HG02870 (cell line): ENCODE measurements at regions not wholly inside any gene's neighbourhood (a gene's known extent, or its start where the extent isn't known, plus 50 kb on each side); places are given as distances from the start of the nearest gene placed in this dataset.

Experiments used
- ATAC-seq: cut with Tn5 transposase; IDR thresholded peaks from one replicate; pipeline ENCODE4 v1.9.1; 2021; ENCODE audit warnings: mild to moderate bottlenecking, moderate library complexity; ENCODE audit not compliant: unreplicated experiment

DNA sequence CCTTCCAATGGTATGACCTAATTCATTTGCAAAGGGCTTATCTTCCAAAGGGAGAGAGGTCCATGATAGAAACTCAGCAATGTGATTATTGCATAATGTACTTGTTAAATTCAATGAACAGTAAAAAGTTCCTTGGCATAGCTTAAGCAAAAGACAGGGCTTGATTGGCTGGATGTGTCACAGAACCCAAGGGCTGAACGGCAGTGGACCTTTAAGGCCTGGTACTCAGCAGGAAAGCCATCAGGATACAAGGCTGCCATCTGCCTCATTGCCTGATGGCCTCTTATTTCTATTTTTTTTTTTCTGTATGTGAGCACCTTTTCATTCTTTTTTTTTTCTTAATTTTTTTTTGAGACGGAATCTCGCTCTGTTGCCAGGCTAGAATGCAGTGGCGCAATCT is 208.9 kb upstream of the WSCD1 start:
- ATAC-seq, result no peak

DNA sequence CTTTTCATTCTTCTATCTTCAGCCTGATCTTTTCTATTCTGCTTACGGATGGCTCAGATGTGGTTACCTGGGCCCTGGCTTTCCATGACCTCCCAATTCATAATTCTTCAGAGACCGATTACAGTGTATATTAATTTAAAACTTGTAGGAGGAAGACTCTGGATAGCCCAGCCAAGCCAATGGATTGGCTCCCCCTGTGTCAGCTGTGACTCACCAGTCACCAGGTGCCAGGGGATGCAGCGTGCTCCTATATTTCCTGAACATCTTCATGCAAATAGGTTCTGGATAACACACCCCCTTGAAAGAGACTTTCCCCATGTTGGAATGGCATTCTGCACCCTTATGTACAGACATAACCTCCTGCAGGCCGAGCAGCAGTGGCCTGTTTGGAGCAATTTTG is 208.3 kb upstream of the WSCD1 start:
- ATAC-seq, result no peak

DNA sequence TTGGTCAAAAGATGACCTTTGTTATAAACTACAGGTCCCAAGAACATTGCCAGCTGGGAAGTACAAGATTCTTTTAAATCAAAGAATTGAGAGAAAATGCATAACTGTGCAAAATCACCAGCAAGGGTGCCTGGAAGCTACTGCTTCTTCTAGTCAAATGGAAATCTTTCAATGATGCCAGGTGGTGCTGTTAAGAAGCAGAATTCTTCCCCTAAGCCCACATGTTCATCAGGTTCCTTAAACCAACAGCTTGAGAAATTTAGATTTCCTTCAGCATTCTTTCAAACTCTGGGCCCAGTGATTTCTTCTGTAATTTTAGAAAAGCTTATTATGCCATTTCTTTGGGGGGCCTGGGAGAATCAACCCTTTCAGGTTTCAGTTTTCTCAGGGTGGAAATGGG is 207.8 kb upstream of the WSCD1 start:
- ATAC-seq, result no peak

DNA sequence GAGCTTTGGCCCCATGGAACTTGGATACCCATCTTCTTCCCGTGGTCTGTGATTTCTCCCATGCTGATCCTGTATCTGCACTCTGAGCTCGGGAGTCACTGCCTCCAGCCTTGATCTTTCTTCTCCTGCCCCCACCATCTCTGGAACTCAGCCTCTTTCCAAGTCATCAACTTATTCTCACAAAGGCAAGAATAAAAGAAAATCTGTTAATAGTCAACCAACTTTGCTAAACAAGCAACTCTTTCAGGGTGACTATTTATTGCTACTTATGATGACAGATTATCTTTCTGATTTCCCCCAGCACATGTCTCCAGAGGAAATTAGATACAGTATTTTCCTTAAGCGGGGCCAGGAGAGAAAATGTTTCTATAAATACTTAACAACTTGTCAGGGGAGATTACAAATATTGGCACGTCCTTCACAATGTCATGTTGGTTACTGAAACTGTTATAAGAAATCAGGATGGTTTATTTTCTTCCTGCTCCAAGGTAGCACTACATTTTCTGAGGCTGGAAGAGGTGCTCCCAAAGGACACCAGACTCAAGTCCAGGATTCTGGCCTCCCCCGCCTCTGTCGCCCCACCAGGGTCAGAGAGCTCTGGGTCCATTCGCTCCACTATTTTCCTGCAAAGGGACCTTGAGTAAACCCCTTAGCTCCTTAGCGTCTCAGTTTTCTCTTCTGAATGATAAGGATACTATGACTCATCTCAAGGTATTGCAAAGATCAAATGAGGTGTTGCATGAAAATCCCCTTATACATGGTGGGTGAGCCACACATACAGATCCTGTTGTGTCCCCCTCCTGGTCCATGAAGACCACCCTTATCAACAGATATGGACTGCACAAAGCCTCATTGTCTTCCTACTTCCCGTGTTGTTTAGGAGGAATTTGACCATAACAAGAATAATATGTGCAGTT is 205.2 kb upstream of the WSCD1 start:
- ATAC-seq, result no peak

DNA sequence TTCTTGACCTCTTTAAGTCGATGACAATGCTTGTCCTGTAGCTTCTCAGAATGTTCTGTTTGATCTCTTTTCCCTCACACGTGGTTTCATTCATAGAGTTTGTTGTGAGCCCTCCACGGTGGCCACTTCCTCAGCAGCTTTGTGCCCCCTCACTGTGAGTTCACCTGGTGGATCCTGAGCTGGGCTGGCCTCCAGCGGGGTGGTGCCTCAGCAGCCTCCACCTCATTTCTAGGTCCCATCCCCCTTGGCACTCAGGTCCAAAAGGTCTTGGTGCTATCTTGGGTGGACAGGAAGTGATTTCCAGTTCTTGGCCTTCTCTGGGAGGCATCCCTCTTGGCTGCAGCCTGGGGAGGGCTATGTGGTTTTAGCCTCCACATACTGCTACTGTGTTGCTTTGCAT is 203.2 kb upstream of the WSCD1 start:
- no peak for ATAC-seq

DNA sequence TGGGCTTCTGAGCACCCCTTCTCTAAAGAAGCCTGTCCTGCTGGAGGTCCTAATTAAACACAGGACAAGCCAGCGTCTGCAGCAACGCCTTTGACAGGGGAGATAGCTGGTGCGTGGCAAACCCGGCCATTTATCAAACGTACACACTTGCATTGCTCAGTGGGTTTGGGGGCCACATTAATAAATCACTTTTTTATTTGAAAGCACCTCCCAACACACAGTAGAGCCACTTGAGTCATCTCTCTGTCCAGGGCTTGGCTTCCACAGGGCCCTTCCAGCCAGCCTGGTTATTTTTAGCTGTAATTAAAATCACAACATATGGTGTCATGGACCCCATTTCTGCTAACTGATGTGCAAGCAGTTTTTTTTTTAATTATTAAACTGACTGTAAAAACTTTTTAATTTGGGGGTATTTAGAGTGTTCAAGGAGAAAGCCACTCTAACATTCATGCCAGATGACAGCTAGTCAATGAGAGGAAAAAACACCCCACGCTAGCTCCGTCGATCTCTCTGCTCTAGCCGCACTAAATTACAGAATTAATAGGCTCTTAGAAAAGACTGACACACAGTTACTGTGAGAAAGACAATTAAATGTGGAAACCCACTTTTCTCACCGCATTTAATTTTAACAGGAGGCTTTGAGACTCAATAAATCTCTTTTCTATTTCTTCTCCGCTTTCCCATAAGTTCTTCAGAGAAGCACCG is 201.0 kb upstream of the WSCD1 start:
- ATAC-seq, result no peak

DNA sequence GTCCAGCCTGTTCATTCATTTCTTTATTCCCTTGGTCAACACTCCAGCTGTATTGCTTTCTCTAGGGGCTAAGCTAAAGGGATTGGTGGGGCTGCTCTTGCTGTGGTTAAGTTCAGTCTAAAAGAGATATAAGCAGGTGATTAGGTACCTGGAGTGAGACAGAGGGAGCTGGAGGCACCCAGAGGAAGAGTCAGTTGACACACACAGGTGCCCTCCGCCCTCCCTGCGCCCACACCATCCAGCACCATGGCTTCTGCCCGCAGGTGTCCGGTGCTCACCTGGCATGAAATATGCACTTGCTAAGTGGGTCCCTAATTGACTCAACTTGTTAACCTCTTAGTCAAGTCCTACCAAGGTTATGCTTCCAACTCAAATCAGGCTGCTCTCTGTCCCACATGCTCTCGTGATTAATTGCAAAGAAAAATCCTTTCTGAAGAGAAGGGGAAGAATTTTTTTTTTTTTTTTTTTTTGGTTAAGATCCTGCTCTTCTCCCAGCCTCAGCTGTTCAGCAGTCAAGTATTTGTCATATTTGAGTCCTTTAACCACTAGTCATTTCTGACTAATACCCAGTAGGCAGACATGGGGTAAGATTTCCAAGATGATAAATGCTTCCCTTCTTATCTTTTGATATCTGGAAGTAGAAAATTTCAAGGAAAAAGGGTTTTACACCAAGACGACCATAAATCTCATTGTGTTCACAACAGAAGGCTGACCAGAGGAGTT is 199.8 kb upstream of the WSCD1 start:
- no peak for ATAC-seq

DNA sequence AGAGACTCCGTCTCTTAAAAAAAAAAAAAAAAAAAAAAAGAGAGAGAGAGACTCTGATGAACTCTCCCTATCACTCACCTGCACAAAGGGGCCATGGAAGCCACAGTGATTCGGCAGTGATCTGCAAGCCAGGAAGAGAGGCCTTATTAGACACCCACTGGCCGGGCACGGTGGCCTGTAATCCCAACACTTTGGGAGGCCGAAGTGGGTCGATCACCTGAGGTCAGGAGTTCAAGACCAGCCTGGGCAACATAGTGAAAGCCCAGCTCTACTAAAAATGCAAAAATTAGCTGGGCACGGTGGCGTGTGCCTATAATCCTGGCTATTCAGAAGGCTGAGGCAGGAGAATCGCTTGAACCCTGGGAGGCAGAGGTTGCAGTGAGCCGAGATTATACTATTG is 198.5 kb upstream of the WSCD1 start:
- ATAC-seq, result no peak

DNA sequence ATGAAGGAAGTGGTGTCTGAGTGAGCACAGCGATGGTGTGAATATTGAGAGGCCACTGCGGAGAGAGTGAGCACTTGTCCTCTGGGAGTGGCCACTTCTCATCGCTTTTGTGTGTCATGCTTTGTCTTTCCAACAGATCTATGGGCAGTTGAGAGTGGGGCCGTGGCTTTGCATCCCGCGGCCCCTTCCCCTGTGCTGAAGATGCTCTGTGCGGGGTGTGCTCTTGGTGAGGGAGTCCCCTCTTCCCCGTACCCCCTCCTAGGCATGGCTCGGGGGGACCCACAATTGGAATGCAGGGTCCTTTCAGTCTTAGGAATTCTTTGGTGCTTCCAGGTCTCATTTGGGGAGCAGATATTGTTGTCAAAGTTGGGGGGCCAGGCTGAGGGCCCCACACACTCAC is 197.3 kb upstream of the WSCD1 start:
- ATAC-seq, result no peak

DNA sequence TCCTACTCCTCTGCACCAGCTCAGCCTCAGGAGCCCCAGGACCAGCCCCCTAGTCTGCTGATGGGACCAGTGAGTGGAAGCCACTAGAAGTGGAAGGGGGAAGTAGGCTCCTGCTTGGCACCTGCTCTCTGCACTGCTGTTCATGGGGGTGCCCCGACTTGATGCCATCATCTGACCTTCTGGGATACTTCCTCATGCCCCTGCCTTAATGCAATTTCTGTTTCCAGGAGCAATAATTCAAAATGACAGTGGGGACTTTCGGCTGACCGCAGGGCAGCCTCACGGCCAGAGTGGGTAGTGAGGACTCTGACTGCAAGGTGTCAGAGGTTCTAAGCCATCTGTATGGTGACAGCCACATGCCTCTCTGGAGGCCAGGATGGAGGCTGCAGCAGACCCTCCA is 196.4 kb upstream of the WSCD1 start:
- ATAC-seq, result no peak

DNA sequence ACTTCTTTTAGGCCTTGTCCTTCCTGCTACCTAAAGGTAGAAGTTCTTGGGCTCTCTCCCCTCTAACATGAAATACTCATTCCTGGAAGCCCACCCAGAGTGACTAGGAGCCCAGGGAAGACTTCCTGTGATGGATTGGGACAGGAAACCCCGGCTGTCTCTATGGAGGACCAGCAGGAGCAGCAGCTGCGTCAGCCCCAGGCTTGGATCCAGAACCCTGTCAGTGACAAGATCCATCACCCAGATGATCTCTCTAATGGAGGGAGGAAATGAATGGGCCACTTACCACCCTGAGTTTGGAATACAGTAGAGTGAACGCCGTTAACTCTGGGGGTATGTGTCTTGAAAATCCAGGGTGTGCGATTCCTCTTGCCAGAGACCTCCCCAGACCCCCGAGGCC is 195.7 kb upstream of the WSCD1 start:
- no peak for ATAC-seq

DNA sequence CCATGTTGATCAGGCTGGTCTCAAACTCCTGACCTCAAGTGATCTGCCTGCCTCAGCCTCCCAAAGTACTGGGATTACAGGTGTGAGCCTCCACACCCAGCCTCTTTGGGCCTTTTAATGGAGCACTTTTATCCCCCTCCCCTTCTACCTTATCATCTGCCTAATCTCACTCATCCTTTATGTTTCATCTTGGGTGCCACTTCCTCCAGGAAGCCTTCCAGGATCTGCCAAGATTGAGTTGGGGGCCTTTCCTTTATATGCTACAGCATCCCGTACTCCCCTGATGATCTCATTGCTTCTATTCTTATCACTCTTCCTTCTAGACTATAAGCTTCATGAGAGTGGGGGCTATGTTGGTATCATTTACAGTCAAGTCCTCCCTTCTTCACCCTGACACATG is 192.8 kb upstream of the WSCD1 start:
- no peak for ATAC-seq

DNA sequence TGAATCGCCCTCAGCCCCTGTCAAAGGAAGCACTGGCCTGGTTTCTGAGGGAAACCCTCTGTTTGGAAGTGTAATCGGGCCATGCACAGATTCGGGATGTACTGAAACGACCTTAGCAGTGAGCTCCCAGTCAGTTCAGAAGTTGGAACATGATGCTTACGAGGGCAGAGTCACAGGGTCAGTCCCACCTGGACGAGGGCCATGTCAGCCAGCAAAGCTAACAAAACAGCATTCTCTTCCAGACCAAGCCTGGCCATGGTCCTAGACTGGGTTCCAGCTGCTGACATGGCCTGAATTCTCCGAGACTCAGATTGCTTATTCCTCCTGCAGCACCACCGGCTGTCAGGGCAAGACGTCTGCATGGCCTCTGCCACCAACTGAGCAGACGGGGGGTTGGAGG is 192.2 kb upstream of the WSCD1 start:
- ATAC-seq, result no peak

DNA sequence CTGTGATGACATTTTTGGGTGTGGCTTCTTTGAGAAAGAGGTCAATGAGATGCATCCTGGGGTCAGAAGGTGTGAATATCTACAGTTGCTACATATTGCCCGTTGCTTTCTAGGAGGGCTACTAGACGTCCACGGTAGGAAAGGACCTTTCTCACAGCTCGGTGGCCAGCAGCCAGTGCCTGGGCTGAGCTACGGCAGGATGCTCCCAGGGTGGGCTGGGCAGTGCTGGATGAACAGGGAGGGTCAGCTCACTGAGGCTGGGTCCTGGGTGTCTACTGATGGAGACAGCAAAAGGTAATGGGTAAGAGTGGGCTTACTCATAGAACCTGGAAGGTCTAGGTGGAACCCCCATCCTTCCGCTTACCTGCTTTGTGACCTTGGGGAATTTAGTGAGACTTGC is 188.3 kb upstream of the WSCD1 start:
- ATAC-seq, result no peak

DNA sequence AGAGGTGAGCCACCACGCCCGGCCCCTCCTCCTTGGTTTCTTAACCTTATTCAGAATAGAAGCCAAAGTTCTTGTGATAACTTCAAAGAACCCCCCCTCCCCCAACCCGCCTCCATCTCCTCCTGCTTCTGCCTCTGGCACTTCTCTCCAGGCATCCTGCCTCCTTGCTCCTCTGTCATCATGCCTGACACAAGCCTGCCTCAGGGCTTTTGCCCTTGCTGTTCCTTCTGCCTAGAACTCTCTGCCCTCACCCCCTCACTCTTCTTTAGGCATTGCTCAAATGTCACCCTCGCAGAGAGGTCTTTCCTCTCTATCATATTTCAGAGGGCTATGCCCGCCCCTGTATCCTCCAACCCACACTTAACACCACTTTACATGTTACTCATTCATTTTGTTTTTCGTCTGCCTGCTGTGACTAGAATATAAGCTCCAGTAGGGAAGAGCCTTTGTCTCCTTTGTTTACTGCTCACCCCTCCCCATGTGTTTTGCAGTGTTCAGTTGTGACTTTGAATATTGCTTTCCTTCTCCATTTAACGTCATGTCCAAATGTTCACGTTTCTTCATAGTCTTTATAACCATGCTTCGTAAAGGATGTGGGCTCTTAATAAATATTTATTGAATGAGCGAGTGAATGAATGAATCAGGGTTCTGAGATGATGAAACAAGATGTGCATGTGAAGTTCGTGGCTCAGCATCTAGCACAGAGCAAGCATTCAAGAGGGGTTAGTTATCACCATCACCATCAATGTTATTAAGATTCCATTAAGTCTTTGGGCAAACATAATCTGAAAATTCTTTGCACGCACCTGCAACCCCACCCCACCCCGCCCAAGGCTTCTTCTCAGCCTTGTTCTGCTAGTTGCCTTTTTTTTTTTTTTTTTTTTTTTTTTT is 186.2 kb upstream of the WSCD1 start:
- no peak for ATAC-seq

DNA sequence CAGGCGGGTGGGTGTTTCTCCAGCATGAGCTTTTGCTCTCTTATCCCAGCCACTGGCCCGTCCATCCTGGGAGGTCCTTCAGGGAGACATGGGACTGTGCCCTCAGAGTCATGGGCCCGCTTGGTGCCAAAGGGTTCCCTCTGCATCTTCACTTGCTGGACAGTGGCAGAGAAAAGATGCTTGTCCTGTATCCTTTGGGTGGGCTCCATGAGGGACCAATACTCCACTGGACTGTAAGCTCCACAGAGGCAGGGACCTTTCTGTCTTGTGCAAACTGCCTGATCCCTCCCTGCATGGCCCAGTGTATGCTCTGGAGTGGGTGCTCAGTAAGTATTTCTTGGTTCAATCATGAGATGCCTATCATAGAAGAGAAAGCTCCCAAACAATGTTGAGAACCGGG is 184.8 kb upstream of the WSCD1 start:
- no peak for ATAC-seq

DNA sequence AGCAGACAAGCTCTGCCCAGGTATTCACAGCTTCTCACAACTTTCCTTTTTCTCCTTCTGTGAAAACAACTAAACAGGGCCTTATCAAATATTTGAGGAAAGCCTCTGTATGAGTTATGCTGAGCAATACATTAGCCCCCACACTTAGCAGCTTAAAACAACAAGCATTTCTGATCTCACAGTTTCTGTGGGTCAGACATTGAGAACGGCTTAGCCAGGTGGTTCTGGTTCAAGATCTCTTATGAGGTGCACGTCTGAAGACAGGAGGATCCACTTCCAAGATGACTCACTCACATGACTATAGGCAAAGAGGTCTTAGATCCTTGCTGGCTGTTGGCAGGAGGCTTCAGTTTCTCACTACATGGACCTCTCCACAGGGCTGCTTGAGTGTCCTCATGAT is 181.4 kb upstream of the WSCD1 start:
- no peak for ATAC-seq

DNA sequence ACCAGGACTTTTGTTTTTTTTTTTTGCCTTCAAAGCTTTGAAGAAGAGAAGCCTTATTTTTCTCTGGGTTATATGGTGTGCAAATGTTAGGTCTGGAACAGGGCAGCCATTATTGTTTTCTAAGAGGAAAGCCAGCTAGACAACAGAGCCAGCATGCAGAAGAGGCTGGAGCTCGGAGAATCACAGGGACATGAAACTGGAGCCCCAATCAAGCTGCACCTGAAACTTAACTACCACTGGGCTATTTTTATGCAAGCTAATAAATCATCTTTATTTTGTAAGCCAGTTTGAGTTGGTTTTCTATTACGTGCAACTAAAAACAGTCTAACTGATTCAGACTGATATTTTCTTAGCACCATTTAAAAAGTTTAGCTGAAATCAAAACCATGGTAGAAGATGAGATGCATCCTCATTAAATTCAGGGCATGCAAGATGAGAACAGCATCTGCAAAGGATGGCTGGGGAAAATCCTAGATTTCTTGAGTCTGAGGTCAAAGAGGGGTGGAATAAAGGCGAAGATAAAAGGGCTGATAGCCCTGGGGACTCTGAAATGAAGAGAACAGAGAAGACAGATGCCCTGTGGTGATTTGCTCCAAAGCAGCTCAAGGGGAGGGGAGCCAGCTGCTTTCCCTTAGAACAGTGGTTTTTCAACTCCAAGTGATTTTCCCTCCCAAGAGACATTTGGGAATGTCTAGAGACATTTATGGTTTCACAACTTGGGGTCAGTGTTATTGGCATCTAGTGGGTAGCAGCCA is 177.1 kb upstream of the WSCD1 start:
- ATAC-seq, result no peak

DNA sequence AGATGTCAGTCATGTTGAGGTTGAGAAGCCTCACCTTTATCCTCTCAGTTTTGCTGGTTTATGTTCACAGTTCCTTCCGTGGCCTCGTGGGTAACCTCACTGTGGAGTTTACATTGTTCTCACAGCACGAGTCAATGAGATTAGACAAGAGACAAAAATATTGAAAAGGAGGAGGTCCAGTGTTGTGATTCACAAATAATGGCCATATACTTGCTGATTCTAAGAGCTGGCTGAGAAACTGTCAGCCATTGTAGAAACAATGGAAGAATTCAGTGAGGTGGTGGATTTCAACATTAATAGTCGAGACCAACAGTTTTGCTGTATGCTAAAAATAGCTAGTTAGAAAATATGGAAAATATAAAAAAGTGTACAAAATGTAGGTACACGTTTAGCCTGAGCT is 176.4 kb upstream of the WSCD1 start:
- ATAC-seq, result no peak

DNA sequence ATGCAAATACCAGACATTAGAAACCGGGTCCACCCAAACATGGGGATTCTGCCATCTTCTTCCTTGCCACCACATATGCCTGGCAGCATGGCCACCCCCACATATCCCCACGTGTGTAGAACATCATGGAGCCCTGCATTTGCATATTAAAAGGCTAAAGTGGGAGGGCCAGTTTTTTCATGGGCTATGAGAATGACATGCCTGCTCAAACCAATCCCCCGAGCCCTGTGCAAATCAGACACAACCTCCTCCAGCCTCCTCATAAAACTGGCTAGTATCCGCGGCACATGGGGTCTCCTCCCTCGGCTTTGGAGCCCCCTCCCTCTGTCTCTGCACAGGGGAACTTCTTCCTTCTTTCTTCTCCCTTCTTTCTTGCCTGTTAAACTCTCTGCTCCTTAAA is 174.9 kb upstream of the WSCD1 start:
- no peak for ATAC-seq
